ENCODE measurements at regions not wholly inside any gene's neighbourhood (a gene's known extent, or its start where the extent isn't known, plus 50 kb on each side); places are given as distances from the start of the nearest gene placed in this dataset.

- TF ChIP-seq CTCF (IDR thresholded peaks at IDR 0.05 in 2 of 3, conservative IDR thresholded peaks at IDR 0.05 in 1 of 3; ENCODE audit: insufficient read depth in 2 of 3, low read depth in 1 of 3, low read length in 3 of 3) = no peak
- no peak for TF ChIP-seq USF2 (CRISPR knock-in tag; IDR thresholded peaks at IDR 0.05)
- TF ChIP-seq MXD1 (CRISPR knock-in tag; IDR thresholded peaks at IDR 0.05; ENCODE audit: borderline replicate concordance, poor library complexity, severe bottlenecking) = no peak
- no peak for TF ChIP-seq DDX20 (tag; IDR thresholded peaks at IDR 0.05; ENCODE audit: low read depth)
- no peak for TF ChIP-seq MXI1 (IDR thresholded peaks at IDR 0.05; ENCODE audit: low read depth, low read length)
- no peak for TF ChIP-seq POU5F1 (IDR thresholded peaks at IDR 0.05; ENCODE audit: borderline replicate concordance, low read depth, low read length, partially characterized antibody)
- no peak for TF ChIP-seq TARDBP (IDR thresholded peaks at IDR 0.05)
- TF ChIP-seq MEIS2 (IDR thresholded peaks at IDR 0.05; ENCODE audit: partially characterized antibody) = no peak
- TF ChIP-seq THAP12 (CRISPR knock-in tag; IDR thresholded peaks at IDR 0.05) = no peak
- no peak for TF ChIP-seq TCF7 (IDR thresholded peaks at IDR 0.05; ENCODE audit: borderline replicate concordance)
- no peak for TF ChIP-seq POLR2AphosphoS5 (IDR thresholded peaks at IDR 0.05; ENCODE audit: control insufficient read depth, insufficient read depth, low read depth, low read length)
- no peak for TF ChIP-seq HDAC8 (tag; IDR thresholded peaks at IDR 0.05)
These were observed 203.3 kb upstream of the IMPG1 start for GRCh38 chr6:76275746-76276145.

Measured in K562 (cell line).